Activated CD4-positive, alpha-beta memory T cell treated with anti-CD3 and anti-CD28 coated beads for 36 hours (primary cell): ENCODE measurements at regions not wholly inside any gene's neighbourhood (a gene's known extent, or its start where the extent isn't known, plus 50 kb on each side); places are given as distances from the start of the nearest gene placed in this dataset.
A peak's percentile ranks its signal among the peaks of the same experiment; 100 is the strongest.

Source experiments
- CTCF ChIA-PET: fragments of 350-600 bp; sonication (Branson Sonifier 250); formaldehyde crosslinking; loops from one replicate; lab custom pipeline; 2021; ENCODE audit warnings: antibody characterized with exemption, inconsistent platforms; lab: Charles Lee
- POLR2A ChIA-PET: fragments of 350-600 bp; sonication (Branson Sonifier 250); formaldehyde crosslinking; loops from one replicate; lab custom pipeline; 2021; ENCODE audit warnings: antibody characterized with exemption; lab: Charles Lee
- DNase-seq: peaks from one replicate; pipeline ENCODE4 v3.0.0-alpha.2; 2020
- H3K27ac Mint-ChIP-seq: one replicate; pipeline ENCODE4 v1.8.0; 2021; ENCODE audit warnings: mixed read lengths
- H3K27me3 Mint-ChIP-seq: one replicate; pipeline ENCODE4 v1.8.0; 2021; ENCODE audit warnings: mixed read lengths
- H3K36me3 Mint-ChIP-seq: one replicate; pipeline ENCODE4 v1.8.0; 2021; ENCODE audit warnings: mixed read lengths
- H3K4me1 Mint-ChIP-seq: one replicate; pipeline ENCODE4 v1.8.0; 2021; ENCODE audit warnings: low read depth, mixed read lengths
- H3K4me3 Mint-ChIP-seq: one replicate; pipeline ENCODE4 v1.8.0; 2021; ENCODE audit warnings: mild to moderate bottlenecking, mixed read lengths
- H3K9me3 Mint-ChIP-seq: one replicate; pipeline ENCODE4 v1.8.0; 2021; ENCODE audit warnings: mixed read lengths
- intact Hi-C: fragments of 100-400 bp; cut with micrococcal nuclease; formaldehyde crosslinking; loops from one replicate; pipeline ENCODE4 v1.15.1; 2023

GRCh38 chr13:109630271-109630670 lies 156.1 kb downstream of the IRS2 start:
- H3K27me3 Mint-ChIP-seq: peaks cover 13% of the 10 kb centered on the region
- no peak overlapping the region for H3K4me3 Mint-ChIP-seq
- POLR2A ChIA-PET: no interaction called here
- H3K4me1 Mint-ChIP-seq: no peaks in the 10 kb centered on the region
- no peaks in the 10 kb centered on the region for H3K9me3 Mint-ChIP-seq
- H3K27ac Mint-ChIP-seq: no peak overlapping the region
- no peak for DNase-seq
- CTCF ChIA-PET: no interaction called here
- intact Hi-C loops: no loop called here
- H3K36me3 Mint-ChIP-seq: no peaks in the 10 kb centered on the region

DNA sequence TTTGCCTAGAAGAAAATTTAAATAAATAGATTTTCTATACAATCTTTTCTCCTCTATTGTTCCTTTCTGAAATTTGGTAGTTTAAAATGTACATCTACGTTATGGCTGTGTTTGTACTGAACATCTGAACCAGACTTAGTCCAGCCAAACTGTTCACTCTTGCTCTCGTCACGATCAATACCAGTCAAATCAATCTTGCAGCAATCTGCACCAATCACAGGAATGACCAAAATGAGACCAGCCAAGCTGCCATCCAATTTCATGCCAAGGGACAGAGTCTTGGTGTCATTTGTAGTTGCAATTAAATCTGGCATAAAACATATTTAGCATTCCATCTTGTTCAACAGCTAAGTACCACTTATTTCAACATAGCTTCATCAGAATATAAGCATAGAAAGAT lies 156.6 kb downstream of the IRS2 start:
- Mint-ChIP-seq H3K36me3 (no peaks in the 10 kb centered on the region), H3K27me3 (peaks cover 9% of the 10 kb centered on the region), H3K9me3 (no peaks in the 10 kb centered on the region), H3K4me1 (no peaks in the 10 kb centered on the region), H3K4me3 (no peak overlapping the region), H3K27ac (no peak overlapping the region)
- CTCF ChIA-PET: no interaction called here
- DNase-seq: no peak
- POLR2A ChIA-PET: no interaction called here
- intact Hi-C loops: no loop called here

DNA sequence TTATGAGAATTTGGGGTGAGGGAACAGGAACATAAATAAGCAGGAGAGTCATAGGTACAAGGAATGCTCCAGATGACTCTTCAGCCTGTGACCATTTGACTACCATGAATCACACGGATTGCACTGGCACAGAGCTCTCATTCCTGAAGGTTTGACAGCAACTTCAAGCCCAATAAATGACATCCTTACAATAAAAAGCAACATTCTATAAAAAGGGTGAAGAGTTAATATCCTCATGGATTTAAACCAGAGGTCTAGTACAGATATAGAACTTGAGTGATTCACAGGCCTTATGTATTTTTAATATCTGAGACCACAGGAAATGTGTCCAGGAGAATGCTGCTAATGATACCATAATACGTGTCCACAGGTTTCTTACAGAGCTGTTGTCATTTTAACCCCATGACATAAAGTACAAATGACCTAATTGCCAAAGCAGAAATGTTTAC lies 158.1 kb downstream of the IRS2 start:
- no peak overlapping the region for H3K27ac Mint-ChIP-seq
- H3K4me3 Mint-ChIP-seq: no peak overlapping the region
- no peaks in the 10 kb centered on the region for H3K36me3 Mint-ChIP-seq
- no peaks in the 10 kb centered on the region for H3K4me1 Mint-ChIP-seq
- no peak for DNase-seq
- ChIA-PET CTCF (no interaction called here), POLR2A (no interaction called here)
- H3K27me3 Mint-ChIP-seq: peaks cover 6% of the 10 kb centered on the region
- H3K9me3 Mint-ChIP-seq: no peaks in the 10 kb centered on the region
- intact Hi-C loops: no loop called here

GRCh38 chr13:109627649-109628048 lies 158.7 kb downstream of the IRS2 start:
- CTCF ChIA-PET: interaction anchor here (0.6 kb wide), 1 partner anchor 46 kb away, joined by 3 read pairs; no protein-coding TSS in a partner anchor
- no peak for DNase-seq
- intact Hi-C loops: no loop called here

GRCh38 chr13:109626386-109627171 lies 159.8 kb downstream of the IRS2 start:
- H3K4me1 Mint-ChIP-seq: no peaks in the 10 kb centered on the region
- H3K36me3 Mint-ChIP-seq: no peaks in the 10 kb centered on the region

More at GRCh38 chr13:109627649-109628048, 158.7 kb downstream of the IRS2 start:
- H3K36me3 Mint-ChIP-seq: no peaks in the 10 kb centered on the region
- peaks cover 3% of the 10 kb centered on the region for H3K27me3 Mint-ChIP-seq
- H3K4me1 Mint-ChIP-seq: no peaks in the 10 kb centered on the region
- no peak overlapping the region for H3K27ac Mint-ChIP-seq
- POLR2A ChIA-PET: no interaction called here
- no peaks in the 10 kb centered on the region for H3K9me3 Mint-ChIP-seq
- H3K4me3 Mint-ChIP-seq: no peak overlapping the region

GRCh38 chr13:109625156-109625555 lies 161.2 kb downstream of the IRS2 start:
- no peaks in the 10 kb centered on the region for H3K9me3 Mint-ChIP-seq
- no peaks in the 10 kb centered on the region for H3K36me3 Mint-ChIP-seq
- ChIA-PET CTCF (no interaction called here), POLR2A (no interaction called here)
- intact Hi-C loops: no loop called here
- no peak overlapping the region for H3K27ac Mint-ChIP-seq
- H3K4me3 Mint-ChIP-seq: no peak overlapping the region
- no peak for DNase-seq
- peaks cover 4% of the 10 kb centered on the region for H3K27me3 Mint-ChIP-seq
- no peaks in the 10 kb centered on the region for H3K4me1 Mint-ChIP-seq

More at GRCh38 chr13:109626386-109627171, 159.8 kb downstream of the IRS2 start:
- Mint-ChIP-seq H3K27ac (no peak overlapping the region), H3K27me3 (peaks cover 2% of the 10 kb centered on the region), H3K9me3 (no peaks in the 10 kb centered on the region), H3K4me3 (no peak overlapping the region)
- intact Hi-C loops: no loop called here
- ChIA-PET CTCF (no interaction called here), POLR2A (no interaction called here)
- DNase-seq: no peak

DNA sequence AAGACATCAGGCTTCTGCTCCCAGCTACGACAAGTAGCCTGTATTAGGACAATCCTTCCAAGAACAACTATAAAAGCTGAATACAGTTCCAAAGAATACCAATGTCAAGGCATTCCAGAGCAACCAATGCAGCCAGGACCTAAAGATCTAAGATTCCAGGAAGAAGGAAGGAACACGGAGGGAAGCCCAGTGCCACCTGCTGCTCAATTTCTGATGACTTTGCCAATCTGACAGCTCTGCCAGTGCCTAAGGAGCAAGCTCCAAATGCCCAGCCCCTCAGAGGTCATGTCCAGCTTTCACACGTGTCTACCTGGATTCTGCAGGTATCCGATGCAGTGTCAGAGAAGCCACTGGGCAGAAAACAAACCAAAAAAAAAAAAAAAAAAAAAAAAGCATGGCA lies 164.4 kb downstream of the IRS2 start:
- Mint-ChIP-seq H3K27ac (no peak overlapping the region), H3K36me3 (no peaks in the 10 kb centered on the region), H3K9me3 (no peaks in the 10 kb centered on the region), H3K27me3 (peaks cover 4% of the 10 kb centered on the region), H3K4me3 (no peak overlapping the region), H3K4me1 (no peaks in the 10 kb centered on the region)
- ChIA-PET CTCF (no interaction called here), POLR2A (no interaction called here)
- no peak for DNase-seq
- intact Hi-C loops: no loop called here

DNA sequence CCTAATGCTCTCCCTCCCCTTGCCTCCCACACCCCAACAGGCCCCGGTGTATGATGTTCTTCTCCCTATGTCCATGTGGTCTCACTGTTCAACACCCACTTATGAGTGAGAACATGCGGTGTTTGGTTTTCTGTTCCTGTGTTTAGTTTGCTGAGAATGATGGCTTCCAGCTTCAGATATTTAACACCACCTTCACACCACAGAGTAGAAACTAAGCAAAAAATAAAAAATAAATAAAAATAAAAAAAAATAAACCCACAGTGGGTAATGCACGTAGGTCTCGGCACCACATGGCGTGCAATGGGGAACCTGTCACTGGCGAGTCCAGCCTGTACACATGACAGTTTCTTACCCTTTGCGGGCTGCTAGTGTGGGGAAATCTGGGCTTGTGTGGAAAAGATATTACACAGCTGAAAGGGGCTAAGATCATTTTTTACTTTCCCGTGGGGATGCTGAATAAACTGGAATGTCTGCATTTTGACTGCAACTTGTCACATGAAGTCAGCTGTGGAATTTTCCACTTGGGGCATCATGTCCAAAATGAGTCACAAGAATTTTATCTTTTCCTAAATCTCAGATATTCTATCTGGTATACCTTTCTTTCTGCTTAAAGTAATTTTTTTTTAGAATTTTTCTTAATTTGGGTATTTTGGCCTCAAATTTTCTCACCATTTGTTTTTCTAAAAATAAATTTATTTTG lies 170.5 kb downstream of the IRS2 start:
- Mint-ChIP-seq H3K4me3 (no peak overlapping the region), H3K9me3 (no peaks in the 10 kb centered on the region), H3K36me3 (no peaks in the 10 kb centered on the region), H3K27me3 (peaks cover 6% of the 10 kb centered on the region), H3K4me1 (no peaks in the 10 kb centered on the region), H3K27ac (no peak overlapping the region)
- DNase-seq: no peak
- POLR2A ChIA-PET: no interaction called here
- intact Hi-C loops: no loop called here
- CTCF ChIA-PET: no interaction called here

DNA sequence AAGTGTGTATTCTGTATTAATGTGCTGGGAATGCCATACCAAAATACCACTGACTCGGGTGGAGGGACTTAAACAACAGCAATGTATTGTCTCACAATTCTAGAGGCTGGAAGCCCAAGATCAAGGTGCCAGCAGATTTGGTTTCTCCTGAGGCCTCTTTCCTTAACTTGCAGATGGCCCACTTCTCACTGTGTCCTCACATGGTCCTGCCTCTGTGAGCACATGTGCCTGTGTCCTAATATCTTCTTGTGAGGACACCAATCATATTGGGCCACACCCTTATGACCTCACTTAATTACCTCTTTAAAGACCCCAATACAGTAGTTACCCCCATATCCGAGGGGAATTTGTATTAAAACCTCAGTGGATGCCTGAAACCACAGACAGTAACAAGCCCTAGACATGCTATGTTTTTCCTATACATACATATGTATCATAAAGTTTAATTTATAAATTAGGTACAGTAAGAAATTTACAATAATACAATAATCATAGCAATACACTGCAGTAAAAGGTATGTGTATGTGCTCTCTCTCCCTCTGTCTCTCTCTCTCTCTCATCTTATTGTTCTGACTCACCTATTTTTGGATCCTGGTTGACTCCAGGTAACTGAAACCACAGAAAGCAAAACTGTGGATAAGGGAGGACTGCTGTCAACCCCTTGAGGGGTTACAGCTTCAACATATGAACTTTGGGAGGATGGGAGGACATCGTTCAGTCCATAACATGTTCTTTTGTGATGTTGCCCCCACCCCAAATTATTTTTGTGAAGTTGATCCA lies 174.3 kb downstream of the IRS2 start:
- no peak for DNase-seq
- H3K9me3 Mint-ChIP-seq: no peaks in the 10 kb centered on the region
- H3K36me3 Mint-ChIP-seq: no peaks in the 10 kb centered on the region
- POLR2A ChIA-PET: no interaction called here
- intact Hi-C loops: no loop called here
- CTCF ChIA-PET: interaction anchor here (0.9 kb wide), 1 partner anchor 151 kb away, joined by 4 read pairs; no protein-coding TSS in a partner anchor
- H3K4me3 Mint-ChIP-seq: no peak overlapping the region
- no peaks in the 10 kb centered on the region for H3K4me1 Mint-ChIP-seq
- H3K27me3 Mint-ChIP-seq: peaks cover 6% of the 10 kb centered on the region
- H3K27ac Mint-ChIP-seq: no peak overlapping the region

- ChIA-PET POLR2A (interaction anchor here (1.4 kb wide), 1 partner anchor 175 kb away, joined by 4 read pairs; no protein-coding TSS in a partner anchor), CTCF (interaction anchor here (1.0 to 1.1 kb wide), 2 partner anchors 10 to 175 kb away, joined by 4 to 6 read pairs; no protein-coding TSS in a partner anchor)
- no peaks in the 10 kb centered on the region for H3K4me1 Mint-ChIP-seq
- no peak overlapping the region for H3K4me3 Mint-ChIP-seq
- peaks cover 6% of the 10 kb centered on the region for H3K27me3 Mint-ChIP-seq
- no peaks in the 10 kb centered on the region for H3K9me3 Mint-ChIP-seq
- H3K27ac Mint-ChIP-seq: no peak overlapping the region
- peak; percentile 46 for DNase-seq
- intact Hi-C loops: loop anchor here (1.0 kb wide), 1 partner anchor 181 kb away; no protein-coding TSS in a partner anchor
- no peaks in the 10 kb centered on the region for H3K36me3 Mint-ChIP-seq
Observed at GRCh38 chr13:109610517-109610916, 175.9 kb downstream of the IRS2 start.

GRCh38 chr13:109608503-109608902 lies 177.9 kb downstream of the IRS2 start:
- CTCF ChIA-PET: no interaction called here
- H3K27ac Mint-ChIP-seq: no peak overlapping the region

GRCh38 chr13:109608059-109608458 lies 178.3 kb downstream of the IRS2 start:
- CTCF ChIA-PET: no interaction called here
- Mint-ChIP-seq H3K27ac (no peak overlapping the region), H3K36me3 (no peaks in the 10 kb centered on the region), H3K9me3 (no peaks in the 10 kb centered on the region), H3K4me1 (no peaks in the 10 kb centered on the region), H3K27me3 (peaks cover 6% of the 10 kb centered on the region), H3K4me3 (no peak overlapping the region)
- intact Hi-C loops: no loop called here
- POLR2A ChIA-PET: no interaction called here
- DNase-seq: no peak

More at GRCh38 chr13:109608503-109608902, 177.9 kb downstream of the IRS2 start:
- POLR2A ChIA-PET: no interaction called here
- Mint-ChIP-seq H3K4me3 (no peak overlapping the region), H3K36me3 (no peaks in the 10 kb centered on the region), H3K4me1 (no peaks in the 10 kb centered on the region), H3K27me3 (peaks cover 6% of the 10 kb centered on the region), H3K9me3 (no peaks in the 10 kb centered on the region)
- no peak for DNase-seq
- intact Hi-C loops: no loop called here
